Natural killer cell (primary cell): ENCODE measurements at regions not wholly inside any gene's neighbourhood (a gene's known extent, or its start where the extent isn't known, plus 50 kb on each side); places are given as distances from the start of the nearest gene placed in this dataset.

Experiments
- ATAC-seq, 3 donors: fragments of 150-1000 bp in 2 of 3; fragments of 200-7000 bp in 1 of 3; cut with Tn5 transposase; 1 replicate in 1 of 3; 2 replicates in 2 of 3; pipeline ENCODE4 v1.10.0; 2021; ENCODE audit warnings: mild to moderate bottlenecking in 2 of 3, moderate library complexity in 2 of 3
- DNase-seq, 2 donors: peaks; one replicate each; pipeline versions ENCODE4 v3.0.0 to v3.0.0-alpha.2; 2013 to 2021; ENCODE audit warnings: mixed read lengths in 1 of 2
- H3K27ac ChIP-seq: one replicate; pipeline ENCODE4 v1.5.1; 2013; ENCODE audit warnings: mild to moderate bottlenecking, low read length
- H3K27me3 ChIP-seq: one replicate; pipeline ENCODE4 v1.6.1; 2013; ENCODE audit warnings: low read length; ENCODE audit not compliant: control insufficient read depth, insufficient read depth
- H3K36me3 ChIP-seq: one replicate; pipeline ENCODE4 v1.6.1; 2013; ENCODE audit warnings: low read length; ENCODE audit not compliant: control insufficient read depth, insufficient read depth
- H3K4me1 ChIP-seq: one replicate; pipeline ENCODE4 v1.6.1; 2013; ENCODE audit warnings: low read length; ENCODE audit not compliant: control insufficient read depth, insufficient read depth
- H3K4me3 ChIP-seq: one replicate; pipeline ENCODE4 v1.5.1; 2013; ENCODE audit warnings: low read length
- H3K9me3 ChIP-seq: one replicate; pipeline ENCODE4 v1.6.1; 2013; ENCODE audit warnings: low read length; ENCODE audit not compliant: control insufficient read depth, insufficient read depth
- H3K27ac Mint-ChIP-seq, 2 donors: one replicate each; pipeline ENCODE4 v1.8.0; 2022; ENCODE audit warnings: mild to moderate bottlenecking in 2 of 2, mixed read lengths in 2 of 2, moderate library complexity in 1 of 2
- H3K27me3 Mint-ChIP-seq, 2 donors: one replicate each; pipeline ENCODE4 v1.8.0; 2022; ENCODE audit warnings: low read depth in 2 of 2, mixed read lengths in 2 of 2
- H3K36me3 Mint-ChIP-seq: one replicate; pipeline ENCODE4 v1.8.0; 2022; ENCODE audit warnings: mixed read lengths
- H3K4me1 Mint-ChIP-seq, 2 donors: one replicate each; pipeline ENCODE4 v1.8.0; 2022; ENCODE audit warnings: mixed read lengths in 2 of 2
- H3K4me3 Mint-ChIP-seq: one replicate; pipeline ENCODE4 v1.8.0; 2022; ENCODE audit warnings: mild to moderate bottlenecking, moderate library complexity, mixed read lengths
- H3K9me3 Mint-ChIP-seq, 2 donors: one replicate each; pipeline ENCODE4 v1.8.0; 2022; ENCODE audit warnings: mixed read lengths in 2 of 2
- CTCF ChIP-seq: fragments of 200-600 bp; IDR thresholded peaks from one replicate; pipeline ENCODE4 v1.8.0; 2022; ENCODE audit warnings: antibody characterized with exemption
- WGBS: methylation state at CpG from one replicate; pipeline ENCODE4 v1.1.7; 2013; ENCODE audit warnings: missing lambda C conversion rate; ENCODE audit not compliant: insufficient coverage; 5-methylcytosine and 5-hydroxymethylcytosine counted together
- intact Hi-C: fragments of 100-400 bp; cut with micrococcal nuclease; formaldehyde crosslinking; loops from one replicate; pipeline ENCODE4 v1.14.2; 2022

- no peak overlapping the region for H3K27ac Mint-ChIP-seq
- H3K36me3 Mint-ChIP-seq = no peaks in the 10 kb centered on the region
- WGBS = 90% methylated on average over 3 of the region's 3 CpGs
These were observed 159.8 kb downstream of the COPRS start for GRCh38 chr17:31699281-31699680.

GRCh38 chr17:31698751-31699150 is 160.3 kb downstream of the COPRS start:
- peaks cover 3 to 21% of the 10 kb centered on the region in 2 donors for H3K27me3 Mint-ChIP-seq
- Histone ChIP-seq H3K36me3 (no peaks in the 10 kb centered on the region), H3K27me3 (peaks cover 3% of the 10 kb centered on the region), H3K4me1 (no peaks in the 10 kb centered on the region), H3K27ac (no peak overlapping the region), H3K4me3 (no peak overlapping the region), H3K9me3 (no peaks in the 10 kb centered on the region)
- H3K36me3 Mint-ChIP-seq = no peaks in the 10 kb centered on the region
- H3K9me3 Mint-ChIP-seq = no peaks in the 10 kb centered on the region
- no peak for TF ChIP-seq CTCF
- intact Hi-C loops = no loop called here
- ATAC-seq (no peak), DNase-seq (no peak)
- no peak overlapping the region for H3K27ac Mint-ChIP-seq
- 93% methylated on average over 7 of the region's 7 CpGs for WGBS
- H3K4me3 Mint-ChIP-seq = no peak overlapping the region
- H3K4me1 Mint-ChIP-seq = no peaks in the 10 kb centered on the region

More at GRCh38 chr17:31699281-31699680, 159.8 kb downstream of the COPRS start:
- H3K36me3 ChIP-seq = no peaks in the 10 kb centered on the region
- no peaks in the 10 kb centered on the region for H3K9me3 ChIP-seq
- DNase-seq = no peak
- no peak overlapping the region for H3K4me3 Mint-ChIP-seq
- H3K27ac ChIP-seq = no peak overlapping the region
- intact Hi-C loops = no loop called here
- peaks cover 7 to 26% of the 10 kb centered on the region in 2 donors for H3K27me3 Mint-ChIP-seq
- no peak for TF ChIP-seq CTCF
- H3K4me3 ChIP-seq = no peak overlapping the region
- H3K9me3 Mint-ChIP-seq = no peaks in the 10 kb centered on the region
- H3K27me3 ChIP-seq = peaks cover 3% of the 10 kb centered on the region
- H3K4me1 Mint-ChIP-seq = no peaks in the 10 kb centered on the region
- ATAC-seq = no peak
- H3K4me1 ChIP-seq = no peaks in the 10 kb centered on the region

GRCh38 chr17:31697838-31698237 is 161.2 kb downstream of the COPRS start:
- Histone ChIP-seq H3K9me3 (no peaks in the 10 kb centered on the region), H3K4me3 (no peak overlapping the region), H3K27me3 (peaks cover 3% of the 10 kb centered on the region), H3K4me1 (no peaks in the 10 kb centered on the region), H3K36me3 (no peaks in the 10 kb centered on the region), H3K27ac (no peak overlapping the region)
- intact Hi-C loops = no loop called here
- peaks cover 0 to 13% of the 10 kb centered on the region in 2 donors for H3K27me3 Mint-ChIP-seq
- no peak for ATAC-seq
- H3K36me3 Mint-ChIP-seq = no peaks in the 10 kb centered on the region
- H3K9me3 Mint-ChIP-seq = no peaks in the 10 kb centered on the region
- DNase-seq = no peak
- H3K4me3 Mint-ChIP-seq = no peak overlapping the region
- H3K27ac Mint-ChIP-seq = no peak overlapping the region
- no peaks in the 10 kb centered on the region for H3K4me1 Mint-ChIP-seq
- 93% methylated on average over 9 of the region's 9 CpGs for WGBS
- TF ChIP-seq CTCF = no peak

- H3K4me3 ChIP-seq = no peak overlapping the region
- TF ChIP-seq CTCF = no peak
- ATAC-seq (no peak), DNase-seq (no peak)
- no peak overlapping the region for H3K27ac Mint-ChIP-seq
- H3K9me3 ChIP-seq = no peaks in the 10 kb centered on the region
- H3K36me3 ChIP-seq = no peaks in the 10 kb centered on the region
- no peaks in the 10 kb centered on the region for H3K4me1 ChIP-seq
- no peaks in the 10 kb centered on the region for H3K9me3 Mint-ChIP-seq
- intact Hi-C loops = no loop called here
- no peak overlapping the region for H3K4me3 Mint-ChIP-seq
- H3K4me1 Mint-ChIP-seq = no peaks in the 10 kb centered on the region
- peaks cover 0 to 13% of the 10 kb centered on the region in 2 donors for H3K27me3 Mint-ChIP-seq
- no peak overlapping the region for H3K27ac ChIP-seq
- WGBS = 84% methylated on average over 9 of the region's 9 CpGs
- H3K27me3 ChIP-seq = peaks cover 3% of the 10 kb centered on the region
- no peaks in the 10 kb centered on the region for H3K36me3 Mint-ChIP-seq
These were observed 162.2 kb downstream of the COPRS start for GRCh38 chr17:31696703-31697325.
